ENCODE measurements at regions not wholly inside any gene's neighbourhood (a gene's known extent, or its start where the extent isn't known, plus 50 kb on each side); places are given as distances from the start of the nearest gene placed in this dataset.

- no peak for DNase-seq
Measured at GRCh38 chr7:13336227-13336626, 648.8 kb downstream of the ARL4A start.

- DNase-seq, result no peak
Measured at GRCh38 chr7:13352677-13353076, 636.8 kb downstream of the ETV1 start.

DNA sequence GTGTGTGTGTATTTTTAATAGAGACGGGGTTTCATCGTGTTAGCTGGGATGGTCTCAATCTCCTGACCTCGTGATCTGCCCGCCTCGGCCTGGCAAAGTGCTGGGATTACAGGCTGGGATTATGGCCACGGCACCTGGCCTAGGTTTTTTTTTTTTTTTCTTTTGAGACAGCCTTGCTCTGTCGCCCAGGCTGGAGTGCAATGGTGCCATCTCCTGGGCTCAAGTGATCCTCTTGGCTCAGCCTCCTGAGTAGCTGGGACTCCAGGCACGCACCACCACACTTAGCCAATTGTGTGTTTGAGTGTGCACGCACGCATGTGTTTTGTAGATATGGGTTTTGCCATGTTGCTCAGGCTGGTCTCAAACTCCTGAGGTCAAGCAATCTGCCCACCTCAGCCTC is 629.8 kb downstream of the ETV1 start:
- no peak for DNase-seq

GRCh38 chr7:13386741-13387140 is 602.7 kb downstream of the ETV1 start:
- DNase-seq, result no peak

GRCh38 chr7:13407911-13408310 is 581.6 kb downstream of the ETV1 start:
- DNase-seq, result no peak

- DNase-seq, result no peak
Measured at GRCh38 chr7:13411151-13411550, 578.3 kb downstream of the ETV1 start.

DNA sequence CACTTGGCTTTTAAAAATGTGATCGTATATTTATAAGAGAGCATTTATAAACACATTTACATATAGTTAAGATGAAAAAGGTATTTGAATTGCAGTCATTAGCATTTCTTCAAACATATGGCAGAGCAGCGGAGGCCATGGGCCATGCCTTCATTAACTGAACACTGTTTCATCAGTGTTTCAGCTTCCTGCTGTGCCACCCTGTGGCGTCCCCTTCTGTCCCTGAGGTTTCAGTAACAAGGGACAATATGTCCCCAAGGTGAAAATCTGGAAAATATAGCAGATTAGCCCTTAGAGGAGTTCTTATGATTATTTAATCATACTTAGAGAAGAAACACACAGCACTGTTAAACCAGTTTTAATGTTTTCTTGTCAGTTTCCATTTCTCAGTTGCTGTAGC is 577.8 kb downstream of the ETV1 start:
- no peak for DNase-seq

DNA sequence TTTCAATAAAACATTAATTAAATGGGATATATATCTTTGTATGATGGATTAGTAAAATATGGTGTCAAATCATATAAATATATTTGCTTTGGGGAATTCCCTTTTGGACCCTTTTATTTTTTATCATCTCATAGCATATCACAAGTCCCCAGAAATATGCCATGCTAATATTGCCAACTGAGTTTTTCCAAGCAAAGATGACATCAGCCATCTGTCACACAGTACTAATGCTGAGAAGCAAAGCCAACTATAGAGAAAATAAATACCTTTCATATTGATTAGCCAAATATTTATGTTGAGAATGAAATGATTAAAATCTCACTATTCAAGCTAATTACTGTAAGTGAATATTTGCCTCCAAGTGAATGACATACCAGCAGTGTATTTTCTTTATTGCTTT is 575.3 kb downstream of the ETV1 start:
- DNase-seq, result no peak

DNA sequence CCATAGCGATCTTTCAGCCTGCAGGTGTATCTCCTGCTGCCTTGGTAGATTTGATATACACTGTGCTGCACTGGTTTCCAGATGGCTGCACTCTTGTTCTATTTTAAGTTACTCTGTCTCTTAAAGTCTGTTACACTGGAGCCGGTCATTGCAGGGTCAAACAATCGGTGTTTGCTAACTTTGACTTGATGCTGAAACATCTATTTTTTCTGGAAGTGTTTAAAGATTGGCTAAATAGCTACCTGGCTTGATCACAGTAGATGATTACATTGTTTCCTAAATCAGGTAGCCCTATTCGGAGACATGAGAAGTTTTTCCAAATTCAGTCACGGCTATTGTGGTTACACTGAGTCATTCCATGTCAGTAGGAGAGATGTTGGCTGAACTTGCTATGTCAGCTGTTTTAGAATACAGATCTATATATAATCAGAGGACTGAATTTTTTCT is 574.8 kb downstream of the ETV1 start:
- DNase-seq, result no peak

- DNase-seq, result no peak
Measured at GRCh38 chr7:13416071-13416470, 573.4 kb downstream of the ETV1 start.

DNA sequence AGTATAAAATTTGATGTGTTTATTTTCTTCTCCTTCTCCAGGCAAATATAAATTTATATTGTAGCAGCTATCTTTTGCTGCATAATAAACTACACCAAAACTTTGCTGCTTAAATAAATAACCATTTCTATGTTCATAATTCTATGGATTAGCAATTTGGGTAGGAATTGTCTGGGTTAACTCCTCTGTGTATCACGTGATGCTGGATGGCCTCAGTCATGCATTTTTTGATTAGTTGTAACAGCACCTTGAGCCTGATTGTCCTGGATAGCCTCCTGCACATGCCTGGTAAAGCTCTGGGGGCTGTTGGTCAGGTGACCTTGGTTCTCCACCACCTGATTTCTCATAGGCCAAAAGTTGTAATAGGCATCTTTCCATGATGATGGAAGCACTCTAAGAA is 572.9 kb downstream of the ETV1 start:
- DNase-seq, result no peak

DNA sequence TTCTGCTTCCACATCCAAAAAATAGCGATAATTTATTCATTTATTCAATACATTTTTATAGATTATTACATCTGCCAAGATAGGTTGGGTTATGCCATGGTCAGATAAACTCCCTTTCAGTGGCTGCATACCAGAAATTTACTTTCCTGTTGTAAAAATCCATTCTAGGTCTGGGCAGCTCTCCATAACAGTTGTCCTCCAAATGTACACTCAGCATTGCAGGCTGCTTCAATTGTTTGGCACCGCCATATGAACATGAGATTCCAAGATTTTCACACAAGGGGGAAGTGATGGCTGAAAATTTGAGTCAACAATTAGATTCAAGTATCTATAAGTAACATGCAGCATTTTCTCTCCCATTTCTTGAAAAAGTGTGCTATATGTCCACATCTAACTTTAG is 568.7 kb downstream of the ETV1 start:
- DNase-seq, result no peak

GRCh38 chr7:13421776-13422175 is 567.7 kb downstream of the ETV1 start:
- DNase-seq, result no peak

DNA sequence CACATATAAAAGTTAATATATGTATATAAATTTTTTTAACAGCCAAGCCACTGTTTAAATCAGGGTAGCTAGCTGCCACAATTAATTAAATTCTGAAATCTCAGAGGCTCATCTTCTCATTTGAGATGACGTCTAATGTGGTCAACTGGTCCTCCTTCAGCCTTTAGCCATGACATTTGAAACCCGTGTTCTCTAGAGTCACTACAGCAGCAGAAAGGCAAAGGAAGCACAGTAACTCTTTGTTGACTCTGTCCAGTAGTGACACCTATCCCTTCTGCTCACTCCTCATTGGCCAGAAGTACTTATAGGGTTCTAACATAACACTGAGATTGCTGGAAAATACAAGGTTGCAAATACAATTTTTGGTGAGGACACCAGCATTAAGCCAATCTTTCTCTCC is 555.5 kb downstream of the ETV1 start:
- no peak for DNase-seq

DNA sequence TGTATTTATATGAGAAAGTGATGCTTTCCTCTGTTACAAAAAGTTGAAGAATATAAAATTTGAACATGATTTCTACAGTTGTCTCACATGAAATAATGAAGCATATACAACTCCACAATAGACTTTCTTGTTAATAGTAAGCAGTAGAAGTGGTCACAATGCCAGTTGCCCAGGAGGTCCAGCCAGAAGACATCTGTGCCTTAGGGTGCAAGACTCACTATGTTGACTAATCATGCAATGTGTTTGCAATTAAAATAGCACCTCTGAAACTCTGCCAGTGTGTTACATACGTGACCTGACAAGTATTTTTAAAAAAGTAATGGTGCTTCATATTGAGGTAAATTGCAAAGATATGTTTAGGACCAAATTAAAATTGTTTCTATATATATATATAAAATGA is 547.2 kb downstream of the ETV1 start:
- DNase-seq, result no peak

GRCh38 chr7:13447637-13448036 is 541.8 kb downstream of the ETV1 start:
- DNase-seq, result no peak

- DNase-seq, result no peak
Measured at GRCh38 chr7:13448243-13448642, 541.2 kb downstream of the ETV1 start.

DNA sequence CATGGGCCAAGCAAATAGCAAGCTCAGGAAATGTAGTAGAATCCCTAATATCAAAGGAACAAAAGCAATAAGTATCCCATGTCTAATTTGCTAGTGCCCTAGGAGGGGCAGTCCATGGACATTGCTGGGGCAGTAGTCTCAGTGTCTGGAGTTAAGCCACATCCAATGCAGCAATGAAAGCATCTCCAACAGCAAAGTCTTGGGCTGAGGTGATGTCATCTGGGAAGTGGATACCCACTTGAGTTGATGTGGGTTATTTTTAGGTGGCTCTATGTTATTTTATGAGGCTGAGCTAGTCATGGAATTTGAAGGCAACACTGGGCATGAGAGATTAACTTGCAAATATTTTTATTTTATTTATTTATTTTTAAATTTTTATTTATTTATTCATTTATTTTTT is 540.0 kb downstream of the ETV1 start:
- no peak for DNase-seq

DNA sequence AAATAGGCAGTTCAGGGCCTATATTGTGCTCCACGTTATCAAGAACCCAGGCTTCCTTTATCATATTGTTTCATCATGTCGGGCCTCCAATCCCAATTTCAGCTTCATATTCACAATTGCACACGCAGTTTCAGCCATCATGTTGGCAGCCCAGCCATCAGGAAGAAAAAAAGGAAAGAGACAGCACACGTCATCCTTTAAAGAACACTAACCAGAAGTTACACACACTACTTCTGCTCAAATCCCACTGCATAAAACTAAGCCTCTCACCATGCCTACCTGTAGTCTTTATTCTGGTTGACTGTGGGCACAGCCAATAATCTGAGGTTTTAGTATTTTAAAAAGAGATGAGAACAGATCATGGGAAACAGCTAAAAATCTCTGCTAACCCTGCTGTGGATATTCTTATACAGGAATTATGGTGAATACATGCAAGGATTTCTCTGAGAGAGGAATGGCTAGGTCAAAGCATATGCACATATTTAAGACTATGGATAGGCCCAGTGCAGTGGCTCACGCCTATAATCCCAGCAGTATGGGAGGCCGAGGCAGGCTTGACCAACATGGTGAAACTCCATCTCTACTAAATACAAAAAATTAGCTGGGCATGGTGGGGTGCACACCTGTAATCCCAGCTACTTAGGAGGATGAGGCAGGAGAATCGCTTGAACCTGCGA is 534.4 kb downstream of the ETV1 start:
- DNase-seq, result no peak

- no peak for DNase-seq
Measured at GRCh38 chr7:13457790-13458189, 531.7 kb downstream of the ETV1 start.

GRCh38 chr7:13466874-13467547 is 522.5 kb downstream of the ETV1 start:
- DNase-seq, result no peak

- no peak for DNase-seq
Measured at GRCh38 chr7:13476881-13477444, 512.5 kb downstream of the ETV1 start.

GRCh38 chr7:13489386-13489785 is 500.1 kb downstream of the ETV1 start:
- DNase-seq, result no peak

- no peak for DNase-seq
Measured at GRCh38 chr7:13496976-13497375, 492.5 kb downstream of the ETV1 start.

- DNase-seq, result no peak
Measured at GRCh38 chr7:13508586-13508985, 480.9 kb downstream of the ETV1 start.
